ENCODE measurements at regions not wholly inside any gene's neighbourhood (a gene's known extent, or its start where the extent isn't known, plus 50 kb on each side); places are given as distances from the start of the nearest gene placed in this dataset.

DNA sequence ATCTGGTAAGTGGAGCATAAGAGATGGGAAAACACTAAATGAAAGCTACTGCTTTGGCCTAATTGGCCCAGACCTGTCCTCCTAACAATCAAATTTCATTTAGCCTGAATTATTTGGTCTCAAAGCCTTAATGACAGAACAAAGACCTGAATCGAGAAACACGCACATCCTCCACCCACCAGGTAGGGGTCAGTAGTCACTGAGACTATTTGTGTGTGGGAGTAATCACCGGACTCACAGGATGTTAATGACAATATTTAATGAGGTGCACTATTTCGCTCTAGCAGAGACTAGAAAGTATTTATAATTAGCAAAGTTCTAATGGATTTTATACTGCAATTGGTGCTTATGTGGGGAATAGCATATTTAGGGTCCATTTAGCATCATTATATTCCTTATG, 68.1 kb downstream of the RBM43 start:
- Histone ChIP-seq H3K9me2 (ENCODE audit: insufficient read depth) (no peaks in the 10 kb centered on the region), H3K9me3 (ENCODE audit: control insufficient read depth in 1 of 2, insufficient read depth in 1 of 2, low read depth in 1 of 2, low read length in 2 of 2) (no peaks in the 10 kb centered on the region), H3K9ac (ENCODE audit: low read length) (no peak overlapping the region), H3K27ac (ENCODE audit: low read depth, low read length) (no peak overlapping the region), H3K4me2 (ENCODE audit: low read length) (no peak overlapping the region), H3K27me3 (ENCODE audit: insufficient read depth, low read length) (no peaks in the 10 kb centered on the region), H3K4me3 (replicated peaks in 1 of 2; ENCODE audit: low read depth in 1 of 2, low read length in 2 of 2) (no peak overlapping the region), H3K4me1 (ENCODE audit: control insufficient read depth in 1 of 2, insufficient read depth in 2 of 2, low read length in 2 of 2) (peaks cover 0 to 1% of the 10 kb centered on the region in 2 experiments; a peak in 1 of 4 replicates), H3K36me3 (ENCODE audit: control insufficient read depth in 1 of 2, insufficient read depth in 2 of 2, low read length in 2 of 2) (no peaks in the 10 kb centered on the region), H3K79me2 (ENCODE audit: insufficient read depth, low read length) (no peaks in the 10 kb centered on the region), H4K20me1 (ENCODE audit: insufficient read depth) (no peaks in the 10 kb centered on the region), H2AFZ (ENCODE audit: low read depth, low read length, poor library complexity, severe bottlenecking) (no peak overlapping the region)
- ChIA-PET CTCF (no interaction called here), POLR2A (no interaction called here), RAD21 (ENCODE audit: low non-redundant PET in 1 of 2, low total read pairs in 2 of 2, uncharacterized antibody in 2 of 2, unreplicated experiment in 2 of 2) (no interaction called here)
- no TSS peak for BruUV-seq (replicated peaks)
- no peak for DNase-seq (ENCODE audit: low read depth, low spot score)
- intact Hi-C loops (cut with micrococcal nuclease), result no loop called here
- TF ChIP-seq, protein P1, sequence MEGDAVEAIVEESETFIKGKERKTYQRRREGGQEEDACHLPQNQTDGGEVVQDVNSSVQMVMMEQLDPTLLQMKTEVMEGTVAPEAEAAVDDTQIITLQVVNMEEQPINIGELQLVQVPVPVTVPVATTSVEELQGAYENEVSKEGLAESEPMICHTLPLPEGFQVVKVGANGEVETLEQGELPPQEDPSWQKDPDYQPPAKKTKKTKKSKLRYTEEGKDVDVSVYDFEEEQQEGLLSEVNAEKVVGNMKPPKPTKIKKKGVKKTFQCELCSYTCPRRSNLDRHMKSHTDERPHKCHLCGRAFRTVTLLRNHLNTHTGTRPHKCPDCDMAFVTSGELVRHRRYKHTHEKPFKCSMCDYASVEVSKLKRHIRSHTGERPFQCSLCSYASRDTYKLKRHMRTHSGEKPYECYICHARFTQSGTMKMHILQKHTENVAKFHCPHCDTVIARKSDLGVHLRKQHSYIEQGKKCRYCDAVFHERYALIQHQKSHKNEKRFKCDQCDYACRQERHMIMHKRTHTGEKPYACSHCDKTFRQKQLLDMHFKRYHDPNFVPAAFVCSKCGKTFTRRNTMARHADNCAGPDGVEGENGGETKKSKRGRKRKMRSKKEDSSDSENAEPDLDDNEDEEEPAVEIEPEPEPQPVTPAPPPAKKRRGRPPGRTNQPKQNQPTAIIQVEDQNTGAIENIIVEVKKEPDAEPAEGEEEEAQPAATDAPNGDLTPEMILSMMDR (IDR thresholded peaks at IDR 0.05 in 2 of 3, conservative IDR thresholded peaks at IDR 0.05 in 1 of 3; ENCODE audit: borderline replicate concordance in 1 of 3, insufficient read depth in 1 of 3, low read depth in 2 of 3, low read length in 2 of 3), result peak in 2 of 3 experiments; percentile 24 to 37; a peak in 3 of 6 replicates
- TF ChIP-seq RAD21 (IDR thresholded peaks at IDR 0.05; ENCODE audit: low read depth), result no peak
- ATAC-seq, result no peak

DNA sequence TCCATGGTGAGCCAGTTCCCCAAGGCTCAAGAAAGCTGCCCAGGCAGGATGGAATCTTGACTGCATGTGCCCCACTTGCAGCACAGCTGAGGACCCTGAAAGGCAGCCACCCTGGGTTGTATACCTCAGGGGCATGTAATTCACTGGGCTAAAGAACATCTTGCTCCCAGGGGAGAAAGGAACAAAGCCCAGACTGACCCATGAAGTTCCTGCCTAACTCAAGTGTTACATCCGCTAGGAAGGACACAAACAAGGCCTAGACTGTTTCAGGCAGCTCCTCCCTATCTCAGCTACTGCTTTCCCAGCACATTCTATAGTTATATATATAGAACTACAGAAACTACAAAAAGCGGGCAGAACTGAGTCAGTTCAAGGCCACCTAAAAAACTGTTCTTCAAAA, 69.0 kb downstream of the RBM43 start:
- H3K9me2 ChIP-seq (ENCODE audit: insufficient read depth), result no peaks in the 10 kb centered on the region
- no peaks in the 10 kb centered on the region for H4K20me1 ChIP-seq (ENCODE audit: insufficient read depth)
- RAD21 ChIA-PET (ENCODE audit: low non-redundant PET in 1 of 2, low total read pairs in 2 of 2, uncharacterized antibody in 2 of 2, unreplicated experiment in 2 of 2), result no interaction called here
- H3K4me2 ChIP-seq (ENCODE audit: low read length), result no peak overlapping the region
- intact Hi-C loops (cut with micrococcal nuclease), result no loop called here
- no peak overlapping the region for H3K27ac ChIP-seq (ENCODE audit: low read depth, low read length)
- H3K36me3 ChIP-seq (ENCODE audit: control insufficient read depth in 1 of 2, insufficient read depth in 2 of 2, low read length in 2 of 2), result no peaks in the 10 kb centered on the region
- no peak overlapping the region for H2AFZ ChIP-seq (ENCODE audit: low read depth, low read length, poor library complexity, severe bottlenecking)
- H3K27me3 ChIP-seq (ENCODE audit: insufficient read depth, low read length), result no peaks in the 10 kb centered on the region
- DNase-seq (ENCODE audit: low read depth, low spot score) (no peak), ATAC-seq (no peak)
- no peak overlapping the region for H3K9ac ChIP-seq (ENCODE audit: low read length)
- no peaks in the 10 kb centered on the region for H3K9me3 ChIP-seq (ENCODE audit: control insufficient read depth in 1 of 2, insufficient read depth in 1 of 2, low read depth in 1 of 2, low read length in 2 of 2)
- no peaks in the 10 kb centered on the region for H3K79me2 ChIP-seq (ENCODE audit: insufficient read depth, low read length)
- TF ChIP-seq, protein P2, sequence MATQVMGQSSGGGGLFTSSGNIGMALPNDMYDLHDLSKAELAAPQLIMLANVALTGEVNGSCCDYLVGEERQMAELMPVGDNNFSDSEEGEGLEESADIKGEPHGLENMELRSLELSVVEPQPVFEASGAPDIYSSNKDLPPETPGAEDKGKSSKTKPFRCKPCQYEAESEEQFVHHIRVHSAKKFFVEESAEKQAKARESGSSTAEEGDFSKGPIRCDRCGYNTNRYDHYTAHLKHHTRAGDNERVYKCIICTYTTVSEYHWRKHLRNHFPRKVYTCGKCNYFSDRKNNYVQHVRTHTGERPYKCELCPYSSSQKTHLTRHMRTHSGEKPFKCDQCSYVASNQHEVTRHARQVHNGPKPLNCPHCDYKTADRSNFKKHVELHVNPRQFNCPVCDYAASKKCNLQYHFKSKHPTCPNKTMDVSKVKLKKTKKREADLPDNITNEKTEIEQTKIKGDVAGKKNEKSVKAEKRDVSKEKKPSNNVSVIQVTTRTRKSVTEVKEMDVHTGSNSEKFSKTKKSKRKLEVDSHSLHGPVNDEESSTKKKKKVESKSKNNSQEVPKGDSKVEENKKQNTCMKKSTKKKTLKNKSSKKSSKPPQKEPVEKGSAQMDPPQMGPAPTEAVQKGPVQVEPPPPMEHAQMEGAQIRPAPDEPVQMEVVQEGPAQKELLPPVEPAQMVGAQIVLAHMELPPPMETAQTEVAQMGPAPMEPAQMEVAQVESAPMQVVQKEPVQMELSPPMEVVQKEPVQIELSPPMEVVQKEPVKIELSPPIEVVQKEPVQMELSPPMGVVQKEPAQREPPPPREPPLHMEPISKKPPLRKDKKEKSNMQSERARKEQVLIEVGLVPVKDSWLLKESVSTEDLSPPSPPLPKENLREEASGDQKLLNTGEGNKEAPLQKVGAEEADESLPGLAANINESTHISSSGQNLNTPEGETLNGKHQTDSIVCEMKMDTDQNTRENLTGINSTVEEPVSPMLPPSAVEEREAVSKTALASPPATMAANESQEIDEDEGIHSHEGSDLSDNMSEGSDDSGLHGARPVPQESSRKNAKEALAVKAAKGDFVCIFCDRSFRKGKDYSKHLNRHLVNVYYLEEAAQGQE (IDR thresholded peaks at IDR 0.05; ENCODE audit: low read depth), result no peak
- TF ChIP-seq EGR1 (IDR thresholded peaks at IDR 0.05; ENCODE audit: low read depth), result no peak
- no peak for TF ChIP-seq POLR2AphosphoS5 (IDR thresholded peaks at IDR 0.05; ENCODE audit: low read depth, low read length)
- TF ChIP-seq POLR2A (IDR thresholded peaks at IDR 0.05; ENCODE audit: borderline replicate concordance, extremely low read depth, insufficient read depth, insufficient read length), result no peak
- TF ChIP-seq SP1 (IDR thresholded peaks at IDR 0.05; ENCODE audit: low read depth), result no peak
- TF ChIP-seq TCF7L2 (IDR thresholded peaks at IDR 0.05; ENCODE audit: borderline replicate concordance, extremely low read depth, insufficient read depth, insufficient read length), result no peak
- TF ChIP-seq RAD21 (IDR thresholded peaks at IDR 0.05; ENCODE audit: low read depth), result no peak
- no peak for TF ChIP-seq FOSL1 (IDR thresholded peaks at IDR 0.05; ENCODE audit: low read depth)
- TF ChIP-seq, protein P3, sequence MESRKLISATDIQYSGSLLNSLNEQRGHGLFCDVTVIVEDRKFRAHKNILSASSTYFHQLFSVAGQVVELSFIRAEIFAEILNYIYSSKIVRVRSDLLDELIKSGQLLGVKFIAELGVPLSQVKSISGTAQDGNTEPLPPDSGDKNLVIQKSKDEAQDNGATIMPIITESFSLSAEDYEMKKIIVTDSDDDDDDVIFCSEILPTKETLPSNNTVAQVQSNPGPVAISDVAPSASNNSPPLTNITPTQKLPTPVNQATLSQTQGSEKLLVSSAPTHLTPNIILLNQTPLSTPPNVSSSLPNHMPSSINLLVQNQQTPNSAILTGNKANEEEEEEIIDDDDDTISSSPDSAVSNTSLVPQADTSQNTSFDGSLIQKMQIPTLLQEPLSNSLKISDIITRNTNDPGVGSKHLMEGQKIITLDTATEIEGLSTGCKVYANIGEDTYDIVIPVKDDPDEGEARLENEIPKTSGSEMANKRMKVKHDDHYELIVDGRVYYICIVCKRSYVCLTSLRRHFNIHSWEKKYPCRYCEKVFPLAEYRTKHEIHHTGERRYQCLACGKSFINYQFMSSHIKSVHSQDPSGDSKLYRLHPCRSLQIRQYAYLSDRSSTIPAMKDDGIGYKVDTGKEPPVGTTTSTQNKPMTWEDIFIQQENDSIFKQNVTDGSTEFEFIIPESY (IDR thresholded peaks at IDR 0.05; ENCODE audit: extremely low read depth, insufficient replicate concordance, low read length), result no peak
- no peak for TF ChIP-seq JUND (IDR thresholded peaks at IDR 0.05)
- POLR2A ChIA-PET, result no interaction called here
- CTCF ChIA-PET, result no interaction called here
- BruUV-seq (replicated peaks), result no TSS peak
- no peak overlapping the region for H3K4me3 ChIP-seq (replicated peaks in 1 of 2; ENCODE audit: low read depth in 1 of 2, low read length in 2 of 2)
- no peaks in the 10 kb centered on the region for H3K4me1 ChIP-seq (ENCODE audit: control insufficient read depth in 1 of 2, insufficient read depth in 2 of 2, low read length in 2 of 2)
